Neural cell (in vitro differentiated cells): ENCODE measurements at regions not wholly inside any gene's neighbourhood (a gene's known extent, or its start where the extent isn't known, plus 50 kb on each side); places are given as distances from the start of the nearest gene placed in this dataset.

Experiments used
- H2AFZ ChIP-seq: fragments of 200-600, 300-800 bp; sonication (generic), shearing (Covaris generic); 2 replicates; pipeline ENCODE4 v1.6.0; 2014; ENCODE audit warnings: low read depth, mild to moderate bottlenecking, antibody characterized with exemption, low read length, moderate library complexity
- H3F3A ChIP-seq: fragments of 200-600 bp; shearing (Covaris generic); 2 replicates; pipeline ENCODE4 v1.6.1; 2016; ENCODE audit warnings: mild to moderate bottlenecking, moderate library complexity, mixed read lengths, antibody characterized with exemption, low read length; ENCODE audit not compliant: insufficient read depth, poor library complexity, severe bottlenecking
- H3K27ac ChIP-seq: fragments of 200-600, 300-800 bp; sonication (generic), shearing (Covaris generic); 2 replicates; pipeline ENCODE4 v1.5.1; 2014; ENCODE audit warnings: mild to moderate bottlenecking, low read length, moderate library complexity
- H3K27me3 ChIP-seq: fragments of 300-800, 200-600 bp; sonication (generic), shearing (Covaris generic); 2 replicates; pipeline ENCODE4 v1.6.0; 2014; ENCODE audit warnings: mild to moderate bottlenecking, low read depth, low read length, moderate library complexity; ENCODE audit not compliant: insufficient read depth
- H3K36me3 ChIP-seq: fragments of 300-800, 200-600 bp; sonication (generic), shearing (Covaris generic); 2 replicates; pipeline ENCODE4 v1.5.1; 2014; ENCODE audit warnings: mild to moderate bottlenecking, antibody characterized with exemption, low read length, moderate library complexity; ENCODE audit not compliant: insufficient read depth
- H3K4me2 ChIP-seq: fragments of 300-800, 200-600 bp; sonication (generic), shearing (Covaris generic); 2 replicates; pipeline ENCODE4 v1.6.0; 2014; ENCODE audit warnings: mild to moderate bottlenecking, low read length
- H3K4me3 ChIP-seq: fragments of 300-800, 200-600 bp; sonication (generic), shearing (Covaris generic); 2 replicates; pipeline ENCODE4 v1.5.1; 2014; ENCODE audit warnings: mild to moderate bottlenecking, low read length, moderate library complexity
- H3K79me2 ChIP-seq: fragments of 200-600 bp; shearing (Covaris generic); replicated peaks from 2 replicates; pipeline ENCODE4 v1.6.0; 2014; ENCODE audit warnings: mild to moderate bottlenecking, low read length, moderate library complexity; ENCODE audit not compliant: insufficient read depth
- H3K9ac ChIP-seq: fragments of 300-800, 200-600 bp; sonication (generic), shearing (Covaris generic); 2 replicates; pipeline ENCODE4 v1.6.1; 2016; ENCODE audit warnings: mild to moderate bottlenecking, low read length, mixed read lengths
- H3K9me2 ChIP-seq: fragments of 200-600 bp; shearing (Covaris generic); 2 replicates; pipeline ENCODE4 v1.6.1; 2016; ENCODE audit warnings: mild to moderate bottlenecking, low read length, mixed read lengths; ENCODE audit not compliant: insufficient read depth
- H3K9me3 ChIP-seq: fragments of 200-600, 300-800 bp; sonication (generic), shearing (Covaris generic); 2 replicates; pipeline ENCODE4 v1.6.1; 2016; ENCODE audit warnings: mild to moderate bottlenecking, mixed run types, low read length, moderate library complexity, mixed read lengths
- H4K20me1 ChIP-seq: fragments of 200-600 bp; shearing (Covaris generic); 2 replicates; pipeline ENCODE4 v1.6.1; 2016; ENCODE audit warnings: mild to moderate bottlenecking, mixed run types; ENCODE audit not compliant: insufficient read depth
- EP300 ChIP-seq: fragments of 450-650 bp; conservative IDR thresholded peaks from 2 replicates; pipeline ENCODE4 v1.6.1; 2014; ENCODE audit warnings: antibody characterized with exemption, mild to moderate bottlenecking, moderate library complexity; ENCODE audit not compliant: poor library complexity, severe bottlenecking
- EZH2 ChIP-seq: fragments of 200-600, 300-800 bp; shearing (Covaris generic), sonication (generic); IDR thresholded peaks from 2 replicates; pipeline ENCODE4 v1.6.1; 2014; ENCODE audit warnings: antibody characterized with exemption, low read length, borderline replicate concordance, mild to moderate bottlenecking; ENCODE audit not compliant: insufficient read depth, poor library complexity, severe bottlenecking
- MXI1 ChIP-seq: fragments of 450-650 bp; conservative IDR thresholded peaks from 2 replicates; pipeline ENCODE4 v1.6.1; 2014; ENCODE audit warnings: antibody characterized with exemption, mild to moderate bottlenecking; ENCODE audit not compliant: poor library complexity, severe bottlenecking
- POLR2AphosphoS5 ChIP-seq: IDR thresholded peaks from 2 replicates; pipeline ENCODE4 v1.6.1; 2012
- RAD21 ChIP-seq: fragments of 450-650 bp; conservative IDR thresholded peaks from 2 replicates; pipeline ENCODE4 v1.6.1; 2014; ENCODE audit warnings: antibody characterized with exemption, mild to moderate bottlenecking, moderate library complexity
- REST ChIP-seq: IDR thresholded peaks from 2 replicates; pipeline ENCODE4 v1.6.1; 2012; ENCODE audit warnings: borderline replicate concordance
- SMC3 ChIP-seq: fragments of 450-650 bp; conservative IDR thresholded peaks from 2 replicates; pipeline ENCODE4 v1.6.1; 2014; ENCODE audit warnings: antibody characterized with exemption, mild to moderate bottlenecking, moderate library complexity; ENCODE audit not compliant: poor library complexity
- TAF1 ChIP-seq: IDR thresholded peaks from 2 replicates; pipeline ENCODE4 v1.6.1; 2012; ENCODE audit warnings: low read depth
- TF ChIP-seq, protein P1 (sequence below): fragments of 450-650 bp; IDR thresholded peaks from 2 replicates; pipeline ENCODE4 v1.5.1; 2014; ENCODE audit warnings: antibody characterized with exemption, mild to moderate bottlenecking, moderate library complexity; ENCODE audit not compliant: poor library complexity, severe bottlenecking

DNA sequence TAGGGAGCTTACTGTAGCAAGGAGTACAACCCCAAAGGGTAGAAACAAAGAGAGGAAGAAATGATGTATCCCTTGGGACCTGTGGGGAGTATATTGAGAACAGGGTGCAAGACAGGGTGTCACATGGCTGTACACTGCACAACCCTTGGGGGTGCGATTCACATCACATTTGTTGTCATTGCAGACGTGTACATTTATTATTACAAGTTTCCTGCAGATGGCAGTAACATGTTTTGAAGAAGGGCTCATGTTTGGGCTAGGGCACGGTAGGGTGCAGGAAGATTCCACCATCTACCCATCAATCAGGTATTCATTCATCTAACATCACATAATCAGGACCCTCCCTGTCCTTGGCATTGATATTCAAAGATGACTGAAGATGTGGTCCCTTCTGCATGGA, 62.5 kb downstream of the NDUFS5 start:
- Histone ChIP-seq H3K27ac (no peak overlapping the region), H3K4me2 (no peak overlapping the region), H2AFZ (no peak overlapping the region), H4K20me1 (peaks cover 34% of the 10 kb centered on the region), H3K36me3 (peaks cover 8% of the 10 kb centered on the region), H3K79me2 (peaks cover 25% of the 10 kb centered on the region), H3K27me3 (no peaks in the 10 kb centered on the region), H3K9ac (no peak overlapping the region), H3F3A (no peaks in the 10 kb centered on the region), H3K9me3 (no peaks in the 10 kb centered on the region), H3K9me2 (no peaks in the 10 kb centered on the region), H3K4me3 (no peak overlapping the region)
- no peak for TF ChIP-seq MXI1
- no peak for TF ChIP-seq REST
- no peak for TF ChIP-seq SMC3
- TF ChIP-seq TAF1, result no peak
- TF ChIP-seq, protein P1, sequence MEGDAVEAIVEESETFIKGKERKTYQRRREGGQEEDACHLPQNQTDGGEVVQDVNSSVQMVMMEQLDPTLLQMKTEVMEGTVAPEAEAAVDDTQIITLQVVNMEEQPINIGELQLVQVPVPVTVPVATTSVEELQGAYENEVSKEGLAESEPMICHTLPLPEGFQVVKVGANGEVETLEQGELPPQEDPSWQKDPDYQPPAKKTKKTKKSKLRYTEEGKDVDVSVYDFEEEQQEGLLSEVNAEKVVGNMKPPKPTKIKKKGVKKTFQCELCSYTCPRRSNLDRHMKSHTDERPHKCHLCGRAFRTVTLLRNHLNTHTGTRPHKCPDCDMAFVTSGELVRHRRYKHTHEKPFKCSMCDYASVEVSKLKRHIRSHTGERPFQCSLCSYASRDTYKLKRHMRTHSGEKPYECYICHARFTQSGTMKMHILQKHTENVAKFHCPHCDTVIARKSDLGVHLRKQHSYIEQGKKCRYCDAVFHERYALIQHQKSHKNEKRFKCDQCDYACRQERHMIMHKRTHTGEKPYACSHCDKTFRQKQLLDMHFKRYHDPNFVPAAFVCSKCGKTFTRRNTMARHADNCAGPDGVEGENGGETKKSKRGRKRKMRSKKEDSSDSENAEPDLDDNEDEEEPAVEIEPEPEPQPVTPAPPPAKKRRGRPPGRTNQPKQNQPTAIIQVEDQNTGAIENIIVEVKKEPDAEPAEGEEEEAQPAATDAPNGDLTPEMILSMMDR, result peak; percentile 24
- TF ChIP-seq EZH2, result no peak
- no peak for TF ChIP-seq EP300
- no peak for TF ChIP-seq RAD21

DNA sequence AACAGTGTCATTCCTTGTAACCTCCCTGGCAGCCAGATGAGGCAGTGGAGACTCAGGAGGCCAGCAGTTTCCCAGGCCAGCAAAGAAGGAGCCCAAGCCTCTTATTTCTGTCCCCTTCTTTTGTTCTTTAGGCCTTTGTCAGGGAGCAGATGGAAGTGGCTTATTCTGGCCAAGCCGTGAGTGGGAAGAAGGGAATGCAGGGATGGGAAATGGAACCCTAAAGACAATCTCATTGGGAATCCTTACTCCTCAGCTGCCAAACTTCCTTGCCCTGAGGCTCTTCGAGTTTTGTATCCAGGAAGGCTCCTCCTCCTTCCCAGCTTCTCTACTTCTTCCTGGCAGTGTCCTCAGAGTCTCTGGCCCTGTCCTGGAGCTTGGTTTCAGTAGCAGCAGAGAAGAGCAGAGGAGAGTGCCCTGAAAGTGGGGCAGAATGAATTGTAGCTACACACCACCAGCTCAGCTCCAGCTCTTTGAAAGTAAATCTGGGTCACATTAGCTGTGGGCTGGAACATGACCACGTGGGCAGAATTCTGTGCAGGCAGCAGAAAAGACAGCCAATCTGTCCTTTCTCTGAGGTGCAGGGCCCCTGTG, 63.9 kb downstream of the NDUFS5 start:
- Histone ChIP-seq H3K4me2 (no peak overlapping the region), H3K9me2 (no peaks in the 10 kb centered on the region), H3K79me2 (peaks cover 20% of the 10 kb centered on the region), H2AFZ (no peak overlapping the region), H3K4me3 (no peak overlapping the region), H3K36me3 (peaks cover 8% of the 10 kb centered on the region), H3K9me3 (no peaks in the 10 kb centered on the region), H4K20me1 (peaks cover 31% of the 10 kb centered on the region), H3K27me3 (no peaks in the 10 kb centered on the region), H3K27ac (no peak overlapping the region), H3F3A (no peaks in the 10 kb centered on the region), H3K9ac (no peak overlapping the region)
- TF ChIP-seq REST (no peak), MXI1 (no peak), RAD21 (no peak), SMC3 (no peak), TAF1 (no peak), EP300 (no peak), EZH2 (no peak), POLR2AphosphoS5 (no peak)
- TF ChIP-seq, protein P1, result no peak
